HG03521 (cell line): ENCODE measurements at regions not wholly inside any gene's neighbourhood (a gene's known extent, or its start where the extent isn't known, plus 50 kb on each side); places are given as distances from the start of the nearest gene placed in this dataset.
"Not testable (repeated sequence)": the region's sequence is repeated elsewhere in the genome, so short reads cannot be mapped to it uniquely, and the experiment has no call there.

ENCODE experiments used
- ATAC-seq: cut with Tn5 transposase; IDR thresholded peaks from one replicate; pipeline ENCODE4 v1.9.1; 2021; ENCODE audit warnings: mild to moderate bottlenecking, moderate library complexity; ENCODE audit not compliant: unreplicated experiment

DNA sequence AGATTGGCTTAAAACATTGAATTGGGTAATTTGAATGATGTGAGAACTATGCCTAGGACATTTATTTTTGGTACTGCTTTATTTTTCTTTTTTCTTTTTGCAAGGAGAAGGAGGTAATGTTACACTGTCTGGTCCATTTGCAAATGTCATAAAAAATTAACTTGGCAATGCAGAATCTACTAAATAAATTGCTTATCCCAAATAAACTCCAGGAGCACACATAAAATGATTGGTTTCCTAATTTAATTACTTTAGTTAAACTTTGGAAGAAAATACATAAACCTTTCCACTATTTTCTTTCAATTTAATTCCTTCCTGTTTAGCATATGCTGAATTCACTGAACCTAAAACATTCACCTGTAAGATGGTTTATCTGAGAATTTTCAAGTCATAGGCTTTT lies 238.4 kb upstream of the ETAA1 start:
- no peak for ATAC-seq

DNA sequence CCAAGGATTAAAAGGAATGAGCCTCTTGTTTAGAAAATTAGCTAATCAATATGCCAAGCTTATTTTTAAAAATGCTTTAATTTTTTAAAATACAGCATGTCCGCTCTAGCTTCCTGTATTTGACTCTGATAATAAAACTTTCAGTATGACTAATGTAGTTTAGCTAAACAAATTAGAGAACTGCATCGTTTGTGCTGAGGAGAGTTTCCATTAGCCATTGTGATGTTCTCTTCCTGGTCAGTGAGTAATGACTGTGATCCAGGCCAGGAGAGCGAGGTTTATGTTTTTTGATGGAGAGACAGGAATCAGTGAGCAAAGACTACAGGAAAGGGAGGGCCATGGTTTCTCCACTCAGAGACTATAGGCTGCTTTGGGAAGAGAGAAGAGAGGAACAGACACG lies 237.2 kb upstream of the ETAA1 start:
- ATAC-seq, result no peak

DNA sequence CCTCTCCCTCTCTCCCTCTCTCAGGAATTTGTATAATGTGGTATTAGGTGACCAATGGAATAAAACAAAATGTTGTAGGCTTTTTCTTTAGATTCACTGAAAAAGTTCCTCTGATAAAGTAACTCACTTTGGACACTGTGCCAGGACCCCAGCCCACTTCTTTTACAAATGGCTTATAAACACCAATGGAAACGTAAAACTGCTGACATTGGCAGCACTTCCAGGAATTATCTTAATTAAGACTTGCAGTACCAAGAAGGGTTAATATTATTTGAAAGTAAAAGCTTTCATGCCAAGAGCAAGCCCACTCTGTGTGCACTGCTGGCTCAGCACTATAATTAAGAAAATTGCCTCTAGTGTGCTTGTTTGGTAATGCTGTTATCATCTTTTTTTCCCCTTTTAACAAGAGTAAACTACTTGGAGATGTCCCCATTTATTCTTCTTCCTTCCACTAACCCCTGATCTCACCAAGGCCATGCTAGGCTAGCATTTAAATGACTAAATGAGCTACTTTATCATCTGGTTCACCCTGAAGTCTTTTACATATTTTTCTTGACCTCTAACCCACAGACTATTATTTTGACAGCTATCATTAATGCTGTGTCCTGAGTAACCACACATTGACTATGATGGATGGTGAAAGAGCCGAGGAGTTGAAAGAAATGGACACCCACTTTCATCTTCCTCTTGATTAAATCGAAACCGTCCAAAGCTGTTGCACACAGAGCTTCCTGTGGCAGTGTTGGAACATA lies 232.2 kb upstream of the ETAA1 start:
- ATAC-seq, result no peak

DNA sequence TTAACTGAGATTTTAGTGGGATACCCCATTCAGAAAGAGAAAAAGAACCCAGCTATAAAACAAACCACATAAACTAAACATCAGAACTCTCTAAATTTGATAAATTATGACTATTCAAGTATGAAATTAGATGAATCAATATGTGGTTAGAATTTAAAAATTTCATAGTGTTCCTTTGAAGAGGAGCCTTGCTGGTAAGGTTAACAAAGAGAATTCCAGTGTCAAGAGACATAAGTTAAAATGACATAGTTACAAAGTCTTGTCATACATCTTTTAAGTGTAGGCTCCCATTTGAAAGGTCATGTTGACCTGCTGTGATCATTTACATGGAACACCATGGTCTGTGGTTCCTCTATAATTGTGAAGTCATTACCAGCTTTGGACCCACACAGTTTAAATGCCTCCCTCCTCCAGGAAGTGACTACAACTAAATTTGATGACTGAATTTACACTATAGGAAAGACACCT lies 231.6 kb upstream of the ETAA1 start:
- no peak for ATAC-seq

DNA sequence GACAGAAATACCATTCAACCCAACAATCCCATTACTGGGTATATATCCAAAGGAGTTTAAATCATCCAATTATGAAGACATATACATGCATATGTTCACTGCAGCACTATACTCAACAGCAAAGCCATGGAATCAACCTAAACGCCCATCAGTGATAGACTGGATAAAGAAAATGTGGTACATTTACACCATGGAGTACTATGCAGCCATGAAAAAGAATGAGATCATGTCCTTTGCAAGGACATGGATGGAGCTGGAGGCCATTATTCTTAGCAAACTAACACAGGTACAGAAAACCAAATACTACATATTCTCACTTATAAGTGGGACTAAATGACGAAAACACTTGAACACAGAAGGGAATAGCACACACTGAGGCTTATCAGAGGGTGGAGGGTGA lies 230.6 kb upstream of the ETAA1 start:
- not testable (repeated sequence) for ATAC-seq

DNA sequence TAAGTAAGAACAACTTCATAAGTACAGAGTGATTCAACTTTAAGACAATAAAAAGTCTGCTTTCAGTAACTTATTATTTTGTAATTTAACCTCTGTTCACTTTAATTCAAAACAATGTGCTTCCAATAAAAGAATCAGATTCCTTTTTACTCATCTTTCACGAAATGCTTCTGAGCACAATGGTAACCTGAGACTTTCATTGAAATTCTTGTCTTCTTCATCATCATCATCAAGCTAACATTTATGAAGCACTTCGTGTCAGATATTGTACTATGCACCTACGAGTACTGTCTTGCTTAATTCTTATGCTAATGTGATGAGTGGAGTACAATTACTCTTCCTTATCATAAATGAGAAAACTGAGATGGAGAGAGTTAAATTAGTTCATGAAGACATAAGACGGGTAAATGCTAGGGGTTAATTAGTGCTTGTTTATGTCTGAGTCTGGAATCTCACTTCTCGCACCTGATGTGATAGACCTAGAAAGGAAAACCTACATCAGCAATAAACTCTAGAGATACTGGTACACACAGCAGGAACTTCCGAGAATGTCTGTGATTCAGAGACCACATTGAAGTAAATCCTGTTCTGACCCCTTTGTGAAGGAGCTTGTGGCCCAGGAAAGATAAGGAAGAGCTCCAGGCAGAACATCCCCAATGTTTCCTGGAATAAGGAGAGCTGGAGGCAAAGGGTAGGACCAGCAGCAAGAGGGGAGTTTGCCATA lies 227.6 kb upstream of the ETAA1 start:
- no peak for ATAC-seq

- ATAC-seq, result no peak
Observed at GRCh38 chr2:67179526-67179925, 217.6 kb upstream of the ETAA1 start.

DNA sequence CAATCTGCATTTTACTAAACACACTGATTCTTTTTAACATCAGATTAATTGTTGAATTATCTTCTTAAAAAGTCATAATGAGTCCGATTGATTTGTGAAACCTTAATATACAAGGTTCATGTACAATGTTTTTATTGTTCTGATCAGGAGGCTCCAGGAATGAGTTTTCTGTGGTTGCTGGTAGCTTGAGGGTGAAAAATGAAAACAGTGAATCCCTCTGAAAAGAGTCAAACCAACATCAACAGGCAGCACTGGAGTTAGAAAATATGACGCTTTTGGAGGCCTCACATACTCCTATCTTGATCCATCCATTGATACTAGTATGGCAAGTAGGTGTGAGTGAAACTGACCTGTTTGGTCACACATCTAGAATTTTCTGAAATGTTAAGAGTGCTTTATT lies 216.3 kb upstream of the ETAA1 start:
- no peak for ATAC-seq

DNA sequence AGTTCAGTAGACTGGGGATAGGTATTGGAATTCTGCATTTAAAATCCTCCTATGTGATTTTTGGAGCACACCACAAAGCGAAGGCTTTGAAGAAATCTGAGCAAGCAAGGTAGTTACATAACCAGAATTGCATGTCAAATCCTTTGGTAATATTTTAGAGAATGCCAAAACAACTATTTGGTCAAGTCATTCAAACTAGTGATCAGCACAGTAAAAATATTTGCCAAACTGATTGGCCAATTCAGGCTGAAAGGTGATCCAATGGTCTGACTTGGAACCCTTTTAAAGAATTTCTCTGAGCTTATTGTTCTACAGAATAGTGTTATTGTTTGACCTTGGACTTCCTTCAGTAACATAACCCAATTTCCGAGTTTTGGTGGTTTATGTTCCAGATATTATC lies 214.2 kb upstream of the ETAA1 start:
- no peak for ATAC-seq

DNA sequence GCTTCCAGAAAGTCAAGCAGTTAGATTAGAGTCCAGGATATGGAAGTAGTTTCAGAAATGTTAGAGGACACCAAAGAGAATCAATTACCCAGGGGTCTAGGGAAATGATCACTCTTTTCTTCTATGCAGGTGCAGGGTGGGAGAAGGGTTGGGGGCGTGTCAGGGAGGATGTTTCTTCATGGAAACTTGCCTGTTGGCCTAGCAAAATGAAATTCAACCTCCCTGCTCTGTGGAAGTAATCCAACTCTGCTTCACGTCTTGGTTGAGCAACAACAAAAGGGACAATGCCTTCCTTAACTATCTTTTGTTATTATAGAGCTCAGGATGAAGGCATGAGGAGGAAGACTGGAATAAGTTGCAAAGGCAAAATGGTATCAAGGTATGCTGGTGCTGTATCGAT lies 210.8 kb upstream of the ETAA1 start:
- no peak for ATAC-seq

- no peak for ATAC-seq
Observed at GRCh38 chr2:67186871-67187270, 210.3 kb upstream of the ETAA1 start.

DNA sequence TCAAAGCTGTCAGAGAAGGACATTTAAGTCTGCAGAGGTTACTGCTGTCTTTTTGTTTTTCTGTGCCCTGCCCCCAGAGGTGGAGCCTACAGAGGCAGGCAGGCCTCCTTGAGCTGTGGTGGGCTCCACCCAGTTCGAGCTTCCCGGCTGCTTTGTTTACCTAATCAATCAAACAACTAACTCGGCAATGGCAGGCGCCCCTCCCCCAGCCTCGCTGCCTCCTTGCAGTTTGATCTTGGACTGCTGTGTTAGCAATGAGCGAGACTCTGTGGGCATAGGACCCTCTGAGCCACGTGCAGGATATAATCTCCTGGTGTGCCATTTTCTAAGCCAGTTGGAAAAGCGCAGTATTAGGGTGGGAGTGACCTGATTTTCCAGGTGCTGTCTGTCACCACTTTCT lies 201.8 kb upstream of the ETAA1 start:
- ATAC-seq, result not testable (repeated sequence)

DNA sequence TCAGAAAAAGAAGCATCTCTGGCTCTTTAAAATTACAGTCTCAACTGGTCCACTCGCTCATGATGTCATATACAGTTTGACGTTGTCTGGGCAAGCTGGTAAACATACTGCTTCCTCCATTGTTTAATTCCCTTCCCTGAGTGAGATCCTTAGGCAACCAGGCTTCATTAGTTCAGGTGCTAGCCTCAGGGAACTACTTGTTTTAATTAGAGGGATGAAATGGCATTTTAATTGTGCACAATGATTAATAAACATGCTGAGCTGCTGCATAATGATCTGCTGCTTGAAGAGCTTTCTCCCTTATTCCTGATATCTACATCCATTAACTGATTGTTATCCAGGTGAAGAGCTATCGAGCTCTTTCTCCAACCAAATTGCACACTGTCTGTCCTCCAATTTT lies 195.6 kb upstream of the ETAA1 start:
- no peak for ATAC-seq

DNA sequence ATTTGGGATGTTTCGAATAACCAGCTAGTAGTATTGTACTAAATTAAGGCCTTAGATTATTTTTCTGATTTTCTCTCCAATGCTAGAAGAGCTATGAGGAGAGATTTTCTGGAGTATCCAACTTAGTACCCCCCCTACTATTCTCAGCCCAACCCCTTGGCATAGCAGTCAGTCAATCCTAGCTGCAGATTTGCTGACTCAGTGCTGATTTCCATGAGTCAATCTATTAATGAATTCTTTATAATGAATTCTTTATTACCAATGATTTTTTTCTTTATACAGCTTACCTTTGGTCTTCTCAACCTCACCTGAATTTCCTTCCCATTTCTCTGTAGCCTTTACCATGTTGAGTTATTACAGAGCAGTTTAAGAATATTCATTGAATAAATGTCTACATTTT lies 192.8 kb upstream of the ETAA1 start:
- no peak for ATAC-seq

GRCh38 chr2:67208887-67209500 lies 188.1 kb upstream of the ETAA1 start:
- no peak for ATAC-seq

GRCh38 chr2:67210430-67210829 lies 186.7 kb upstream of the ETAA1 start:
- ATAC-seq, result no peak

DNA sequence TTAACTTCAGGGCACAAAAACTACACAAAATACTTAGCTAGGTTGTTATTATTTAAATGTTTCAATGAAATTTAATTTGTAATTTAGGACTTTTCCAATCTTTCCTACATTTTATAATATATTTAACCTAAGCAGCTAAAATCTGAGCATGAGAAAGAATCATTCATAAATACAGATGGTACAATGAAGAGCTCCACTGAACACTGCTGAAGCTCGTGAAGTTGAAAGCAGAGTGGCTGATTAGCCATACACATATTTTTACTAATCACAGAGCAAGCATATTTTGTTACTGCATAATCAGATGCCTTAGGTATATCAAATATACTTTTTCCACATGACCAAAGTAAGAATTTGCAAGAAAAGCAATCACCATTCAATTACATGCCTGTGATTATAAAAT lies 184.9 kb upstream of the ETAA1 start:
- ATAC-seq, result no peak

DNA sequence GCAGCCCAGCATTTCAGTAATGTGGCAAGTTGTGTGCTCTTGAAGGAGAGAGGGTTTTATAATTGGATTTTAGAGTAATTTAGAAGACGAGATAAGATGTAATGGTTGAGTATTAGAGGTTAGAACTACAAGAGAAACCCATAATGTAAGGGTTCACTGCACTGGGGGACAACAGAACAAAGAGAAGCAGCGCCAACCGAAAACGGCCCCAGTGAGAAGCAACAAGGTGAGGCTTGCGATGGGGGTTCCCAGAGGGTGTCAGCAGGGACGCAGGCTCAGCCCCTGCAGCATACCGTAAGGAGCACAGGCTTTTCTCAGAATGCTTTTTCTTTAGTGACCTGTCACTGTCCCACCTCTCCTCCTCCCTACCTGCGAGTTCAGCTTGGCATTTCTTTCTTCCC lies 183.9 kb upstream of the ETAA1 start:
- no peak for ATAC-seq

DNA sequence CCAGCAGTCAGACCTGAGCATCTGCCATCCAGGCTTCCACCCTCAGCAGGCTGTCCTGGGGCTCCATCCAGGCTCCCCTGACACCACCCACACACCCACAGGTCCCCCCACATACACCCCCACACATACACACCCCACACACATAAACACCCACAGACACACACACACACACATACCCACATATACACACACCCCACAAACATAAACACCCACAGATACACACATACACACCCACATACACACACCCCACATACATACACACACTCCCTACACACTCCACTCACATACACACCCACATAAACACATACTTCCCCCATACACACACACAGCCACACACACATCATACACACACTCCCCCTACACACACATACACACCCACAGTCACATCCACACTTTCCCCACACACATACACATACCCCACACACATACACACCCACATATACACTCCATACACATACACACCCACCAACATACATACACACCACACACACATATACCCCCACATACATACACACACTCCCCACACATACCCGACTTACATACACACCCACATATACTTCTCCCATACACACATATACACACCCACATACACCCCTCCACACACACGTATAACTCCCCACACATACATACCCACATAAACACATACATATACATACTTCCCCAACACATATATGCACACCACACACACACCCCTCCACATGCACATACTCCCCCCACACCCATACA lies 183.3 kb upstream of the ETAA1 start:
- no peak for ATAC-seq

- ATAC-seq, result no peak
Observed at GRCh38 chr2:67214585-67215185, 182.4 kb upstream of the ETAA1 start.
